ENCODE measurements at regions not wholly inside any gene's neighbourhood (a gene's known extent, or its start where the extent isn't known, plus 50 kb on each side); places are given as distances from the start of the nearest gene placed in this dataset.

GRCh38 chr12:31867292-31867691 is 91.9 kb upstream of the RESF1 start:
- no peak for DNase-seq (ENCODE audit: low read depth)

GRCh38 chr12:31866523-31866922 is 92.7 kb upstream of the RESF1 start:
- no peak for DNase-seq (ENCODE audit: low read depth)

- no peak for DNase-seq (ENCODE audit: low read depth)
These were observed 94.2 kb upstream of the RESF1 start for GRCh38 chr12:31865023-31865422.

GRCh38 chr12:31861360-31861759 is 97.9 kb upstream of the RESF1 start:
- no peak for DNase-seq (ENCODE audit: low read depth)

- no peak for DNase-seq (ENCODE audit: low read depth)
These were observed 98.8 kb upstream of the RESF1 start for GRCh38 chr12:31860401-31860800.

GRCh38 chr12:31859232-31859977 is 99.8 kb upstream of the RESF1 start:
- no peak for DNase-seq (ENCODE audit: low read depth)

GRCh38 chr12:31855427-31855826 is 103.8 kb upstream of the RESF1 start:
- DNase-seq (ENCODE audit: low read depth): no peak

GRCh38 chr12:31853977-31854376 is 105.2 kb upstream of the RESF1 start:
- no peak for DNase-seq (ENCODE audit: low read depth)

GRCh38 chr12:31853520-31853919 is 105.7 kb upstream of the RESF1 start:
- no peak for DNase-seq (ENCODE audit: low read depth)

- DNase-seq (ENCODE audit: low read depth): no peak
These were observed 108.9 kb upstream of the RESF1 start for GRCh38 chr12:31850268-31850667.

- DNase-seq (ENCODE audit: low read depth): no peak
These were observed 110.0 kb upstream of the RESF1 start for GRCh38 chr12:31849090-31849687.

GRCh38 chr12:31846405-31846804 is 112.8 kb upstream of the RESF1 start:
- DNase-seq (ENCODE audit: low read depth): no peak

GRCh38 chr12:31845613-31846322 is 113.4 kb upstream of the RESF1 start:
- no peak for DNase-seq (ENCODE audit: low read depth)

GRCh38 chr12:31843398-31844095 is 114.7 kb upstream of the AMN1 start:
- no peak for DNase-seq (ENCODE audit: low read depth)

- DNase-seq (ENCODE audit: low read depth): no peak
These were observed 109.1 kb upstream of the AMN1 start for GRCh38 chr12:31837913-31838312.

- DNase-seq (ENCODE audit: low read depth): no peak
These were observed 106.6 kb upstream of the AMN1 start for GRCh38 chr12:31835276-31835882.

- DNase-seq (ENCODE audit: low read depth): no peak
These were observed 105.3 kb upstream of the AMN1 start for GRCh38 chr12:31834150-31834549.

- no peak for DNase-seq (ENCODE audit: low read depth)
These were observed 104.2 kb upstream of the AMN1 start for GRCh38 chr12:31832740-31833729.

GRCh38 chr12:31828071-31828470 is 99.2 kb upstream of the AMN1 start:
- DNase-seq (ENCODE audit: low read depth): no peak

GRCh38 chr12:31822761-31823160 is 93.9 kb upstream of the AMN1 start:
- no peak for DNase-seq (ENCODE audit: low read depth)

GRCh38 chr12:31821484-31821883 is 92.7 kb upstream of the AMN1 start:
- DNase-seq (ENCODE audit: low read depth): no peak
